GM04504 (cell line): ENCODE measurements at regions not wholly inside any gene's neighbourhood (a gene's known extent, or its start where the extent isn't known, plus 50 kb on each side); places are given as distances from the start of the nearest gene placed in this dataset.
A peak's percentile ranks its signal among the peaks of the same experiment; 100 is the strongest.
"Not testable (repeated sequence)": the region's sequence is repeated elsewhere in the genome, so short reads cannot be mapped to it uniquely, and the experiment has no call there.

ENCODE experiments used
- DNase-seq: peaks from one replicate; pipeline ENCODE4 v3.0.0-alpha.2; 2012; ENCODE audit warnings: low read depth

DNA sequence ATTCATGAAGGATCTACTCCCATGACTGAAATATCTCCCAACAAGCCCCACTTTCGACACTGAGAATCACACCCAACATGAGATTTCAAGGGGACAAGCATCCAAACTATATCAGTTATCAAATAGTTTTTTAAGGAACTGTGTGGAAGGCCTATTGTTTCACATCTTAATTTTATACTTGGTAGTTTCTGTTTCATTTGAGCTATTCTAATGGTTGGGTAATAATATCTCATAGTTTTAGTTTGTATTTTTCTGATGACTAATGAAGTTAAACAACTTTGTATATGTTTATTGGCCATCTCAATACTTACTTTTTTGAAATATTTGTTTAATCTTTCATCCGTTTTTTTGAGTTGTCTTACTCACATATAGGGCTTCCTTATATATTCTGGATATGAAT, 135.0 kb downstream of the SCG2 start:
- DNase-seq: no peak

DNA sequence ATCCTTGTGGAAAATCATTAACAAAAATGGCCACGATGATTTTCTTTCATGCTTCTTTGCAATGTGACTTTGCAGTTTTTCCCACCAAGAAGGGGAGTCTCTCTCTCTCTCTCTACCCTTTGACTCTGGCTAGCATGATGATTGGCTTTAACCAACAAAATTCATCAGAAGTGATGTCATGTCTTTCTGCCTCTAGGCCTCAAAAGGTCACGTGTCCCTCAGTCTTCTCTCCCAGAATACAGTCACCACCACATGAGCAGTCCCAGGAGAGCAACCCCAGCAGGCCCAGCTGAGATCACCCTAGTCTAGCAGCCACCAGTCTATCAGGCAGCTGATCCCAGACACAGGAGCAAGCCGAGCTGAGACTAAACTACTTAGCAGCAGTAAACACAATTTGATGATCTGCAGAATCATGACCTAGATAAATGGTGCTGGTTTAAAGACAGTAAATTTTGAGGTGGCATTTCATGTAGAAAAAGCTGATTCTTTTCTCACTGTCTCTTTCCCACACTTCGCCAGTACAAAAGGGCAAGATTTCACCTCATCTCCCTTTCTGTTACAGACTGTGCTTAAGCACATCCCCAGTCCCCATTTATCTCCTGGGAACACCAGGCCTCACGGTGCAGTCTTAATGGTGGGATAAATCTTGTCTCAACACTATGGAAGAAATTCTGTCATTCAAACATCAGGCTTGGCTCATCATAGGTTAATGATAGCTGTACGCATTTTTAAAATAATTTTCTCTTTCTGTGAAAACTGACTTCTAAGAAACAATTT, 132.7 kb downstream of the SCG2 start:
- DNase-seq: peak; percentile 77

DNA sequence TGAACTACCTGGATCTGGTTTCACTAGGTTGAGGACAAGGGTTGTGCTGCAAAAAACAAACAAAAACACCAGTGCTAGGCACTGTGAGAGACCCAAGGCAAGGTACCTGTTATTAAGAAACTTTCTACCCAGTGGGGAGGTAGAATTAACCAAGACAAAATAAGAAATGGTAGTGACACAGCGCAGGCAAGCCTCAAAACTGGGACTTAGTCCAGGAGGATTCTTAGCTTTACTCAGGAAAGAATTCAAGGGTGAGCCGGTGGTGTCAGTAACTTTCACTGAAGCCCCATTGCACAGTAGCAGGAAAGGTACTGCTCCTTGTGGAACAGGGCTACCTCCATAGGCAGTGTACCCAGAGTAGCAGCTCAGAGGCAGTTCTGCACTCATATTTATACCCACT, 131.6 kb downstream of the SCG2 start:
- no peak for DNase-seq

DNA sequence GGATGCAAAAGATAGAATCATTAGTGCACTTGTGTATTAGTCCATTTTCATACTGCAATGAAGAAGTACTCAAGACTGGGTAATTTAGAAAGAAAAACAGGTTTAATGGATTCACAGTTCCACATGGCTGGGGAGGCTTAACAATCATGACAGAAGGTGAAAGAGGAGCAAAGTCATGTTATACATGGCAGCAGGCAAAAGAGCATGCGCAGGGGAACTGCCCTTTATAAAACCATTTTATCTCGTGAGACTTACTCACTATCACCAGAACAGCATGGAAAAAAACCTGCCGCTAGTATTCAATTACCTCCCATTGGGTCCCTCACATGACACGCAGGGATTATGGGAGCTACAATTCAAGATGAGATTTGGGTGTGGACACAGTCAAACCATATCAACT, 129.4 kb downstream of the SCG2 start:
- no peak for DNase-seq

DNA sequence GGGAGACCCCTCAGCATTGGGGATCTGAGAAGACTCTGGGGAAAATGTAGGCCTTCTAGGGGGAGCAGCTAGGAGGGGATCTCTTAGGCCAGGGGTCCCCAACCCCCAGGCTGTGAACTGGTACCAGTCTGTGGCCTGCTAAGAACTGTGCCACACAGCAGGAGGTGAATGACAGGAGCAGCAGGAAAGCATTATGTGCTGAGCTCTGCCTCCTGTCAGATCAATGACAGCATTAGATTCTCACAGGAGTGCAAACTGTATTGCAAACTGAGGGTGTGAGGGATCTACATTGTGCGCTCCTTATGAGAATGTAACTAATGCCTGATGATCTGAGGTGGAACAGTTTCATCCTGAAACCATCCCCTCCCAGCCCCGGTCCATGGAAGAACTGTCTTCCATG, 127.3 kb downstream of the SCG2 start:
- DNase-seq: no peak

DNA sequence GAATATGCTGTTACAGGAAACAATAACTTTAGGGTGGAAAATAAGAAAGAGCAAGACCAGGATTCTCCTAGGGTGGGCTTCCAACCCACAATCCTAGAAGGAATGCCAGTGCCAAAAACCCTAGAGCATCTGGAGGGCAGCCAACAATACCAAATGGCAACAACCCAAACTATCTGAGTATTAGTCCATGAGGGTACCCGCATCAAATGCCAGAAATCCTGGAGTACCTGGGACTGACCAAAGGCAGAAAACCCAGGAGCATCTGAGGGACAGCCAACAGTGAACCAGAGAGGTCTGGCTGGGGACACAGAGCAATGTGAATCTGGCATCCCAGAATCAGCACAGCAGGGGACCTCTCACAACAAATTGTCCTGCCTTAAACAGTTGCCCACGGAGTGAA, 126.3 kb downstream of the SCG2 start:
- no peak for DNase-seq

DNA sequence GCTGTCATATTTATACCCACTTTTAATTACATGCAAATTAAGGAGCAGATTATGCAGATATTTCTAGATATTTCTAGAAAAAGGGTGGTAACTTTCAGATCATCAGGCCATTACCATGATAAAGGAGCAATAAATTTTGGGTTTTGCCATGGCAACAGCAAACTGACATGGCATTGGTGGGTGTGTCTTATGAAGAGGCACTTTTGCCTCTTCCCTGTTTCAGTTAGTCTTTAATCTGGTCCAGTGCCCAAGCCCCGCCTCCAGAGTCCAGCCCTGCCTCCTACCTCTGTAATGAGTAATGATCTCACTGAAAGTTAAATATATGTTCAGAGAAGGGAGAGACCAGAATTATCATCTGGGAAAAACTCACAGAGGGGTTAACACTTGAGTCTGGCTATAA, 124.8 kb downstream of the SCG2 start:
- no peak for DNase-seq

DNA sequence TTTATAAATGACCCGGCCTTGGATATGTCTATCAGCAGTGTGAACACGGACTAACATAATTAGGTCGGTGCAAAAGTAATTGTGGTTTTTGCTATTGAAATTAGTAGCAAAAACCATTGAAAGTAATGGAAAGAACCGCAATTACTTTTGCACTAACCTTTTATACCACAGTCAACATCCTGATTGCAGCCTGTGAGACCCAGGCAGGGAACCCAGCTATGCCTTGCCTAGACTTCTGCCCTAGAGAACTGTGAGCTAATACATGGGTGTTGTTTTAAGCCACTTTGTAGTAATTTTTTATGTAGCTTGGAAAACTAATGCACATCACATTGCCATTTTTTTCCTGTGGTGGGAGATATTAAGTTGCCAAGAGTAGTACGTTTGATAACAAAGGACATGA, 120.7 kb downstream of the SCG2 start:
- no peak for DNase-seq

DNA sequence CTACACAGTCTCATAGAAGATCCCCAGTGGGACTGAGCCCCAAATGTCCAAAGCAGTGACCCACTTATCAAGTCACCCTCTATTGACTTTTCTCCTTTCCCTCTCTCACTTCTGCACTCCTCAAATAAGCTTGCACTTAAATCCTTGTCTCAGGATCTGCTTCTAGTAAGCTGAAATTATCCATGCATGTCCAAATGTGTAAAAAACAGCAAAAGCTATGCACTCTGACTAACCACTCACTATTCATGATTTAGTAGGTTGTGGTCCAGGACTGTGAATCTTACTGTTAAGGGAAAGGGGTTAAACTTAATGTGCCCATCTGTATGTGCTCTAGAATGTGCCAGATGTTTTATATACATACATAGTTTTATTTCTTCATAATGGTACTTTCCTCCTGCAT, 115.4 kb downstream of the SCG2 start:
- no peak for DNase-seq

DNA sequence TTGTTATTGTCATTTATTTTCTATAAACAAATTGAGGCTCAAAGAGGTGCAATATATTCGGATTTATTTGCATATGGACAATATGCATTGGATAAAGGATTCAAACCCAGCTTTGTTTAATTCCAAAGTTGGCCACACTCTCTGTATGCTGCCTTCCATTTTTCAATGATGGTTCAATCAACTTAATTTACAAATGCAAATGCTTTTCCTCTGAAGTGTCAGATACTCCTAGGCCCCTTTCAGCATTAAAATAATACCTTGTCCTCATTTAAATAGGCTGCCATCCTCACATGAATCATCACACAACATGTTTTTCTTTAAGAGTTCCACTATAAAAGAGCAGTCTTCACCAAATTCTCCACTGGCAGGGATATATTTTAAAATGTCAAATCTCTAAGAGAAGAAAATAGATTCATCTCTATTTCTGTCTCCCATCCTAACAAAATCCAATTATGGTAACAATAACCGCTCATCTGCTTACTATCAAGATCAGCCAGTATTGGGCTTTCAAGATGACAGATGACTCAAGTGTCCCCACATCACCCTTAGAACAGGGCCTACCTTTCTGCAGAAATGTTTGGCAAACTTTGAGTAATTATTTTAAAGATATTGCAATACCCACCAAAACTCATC, 114.8 kb downstream of the SCG2 start:
- DNase-seq: no peak

DNA sequence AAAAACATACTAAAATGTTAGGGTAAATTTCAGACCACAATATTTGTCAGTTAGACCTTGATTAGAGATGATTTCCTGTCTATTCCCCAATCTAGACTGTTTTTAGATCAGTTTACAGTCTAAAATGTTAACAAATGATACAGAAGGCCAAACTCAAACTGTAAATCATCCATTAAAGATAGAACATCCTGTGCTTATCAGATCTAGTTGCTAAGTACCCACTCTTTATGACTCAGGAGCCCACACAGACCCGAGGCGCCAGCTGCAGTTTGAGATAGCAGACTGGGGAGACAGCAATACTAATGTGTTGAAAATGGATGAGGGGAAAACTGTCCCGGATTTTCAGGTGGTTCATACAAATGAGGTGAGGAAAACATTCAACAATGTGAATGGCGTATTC, 113.3 kb downstream of the SCG2 start:
- no peak for DNase-seq

DNA sequence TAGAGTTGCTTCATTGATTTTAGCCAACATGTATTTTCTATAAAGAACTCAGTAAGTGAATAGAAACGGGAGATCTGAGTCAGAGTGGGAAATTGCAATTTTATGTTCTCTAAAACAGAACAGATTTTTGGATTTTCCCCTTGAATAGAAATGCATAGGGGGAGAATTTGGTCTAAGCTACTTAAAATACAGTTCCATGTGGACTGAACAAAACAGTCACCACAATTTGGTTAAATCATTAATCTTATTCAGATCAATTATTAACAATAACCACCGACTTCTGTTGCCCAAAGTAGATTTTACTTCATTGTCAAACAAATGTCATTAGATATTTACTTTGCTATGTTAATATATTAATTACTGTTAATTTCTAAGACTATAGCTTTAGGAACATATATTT, 107.7 kb downstream of the SCG2 start:
- no peak for DNase-seq

DNA sequence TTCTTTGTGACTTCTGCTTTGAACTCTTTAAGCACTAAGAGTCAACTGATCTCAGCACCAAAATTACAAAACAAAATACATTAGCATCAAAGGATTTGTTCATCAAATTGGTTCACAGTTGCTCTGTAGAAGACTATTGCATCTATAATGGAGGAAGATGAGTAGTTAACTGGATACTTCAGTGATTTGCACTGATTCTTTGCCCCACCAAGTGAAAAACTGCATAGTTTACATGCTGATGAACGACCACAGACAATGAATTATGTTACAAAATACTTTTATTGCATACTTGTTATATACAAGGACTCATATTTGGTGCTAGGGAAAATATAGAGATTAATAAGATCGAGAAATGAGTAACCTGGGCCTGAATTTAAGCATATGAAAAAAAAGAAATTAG, 107.2 kb downstream of the SCG2 start:
- peak; percentile 17 for DNase-seq

DNA sequence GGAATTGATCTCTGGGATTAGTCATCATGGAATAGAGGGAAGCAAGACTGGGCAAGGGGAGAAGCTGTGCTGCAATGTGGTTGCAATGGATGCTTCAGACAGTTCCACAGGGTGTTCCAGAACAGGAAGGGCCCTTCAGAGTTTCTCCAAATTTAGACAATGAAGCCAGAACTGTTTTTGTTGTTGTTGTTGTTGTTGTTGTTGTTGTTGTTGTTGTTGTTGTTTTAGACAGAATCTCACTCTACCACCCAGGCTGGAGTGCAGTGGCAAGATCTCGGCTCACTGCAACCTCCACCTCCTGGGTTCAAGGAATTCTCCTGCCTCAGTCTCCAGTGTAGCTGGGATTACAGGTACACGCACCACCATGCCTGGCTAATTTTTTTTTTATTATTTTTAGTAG, 105.3 kb downstream of the SCG2 start:
- DNase-seq: not testable (repeated sequence)

DNA sequence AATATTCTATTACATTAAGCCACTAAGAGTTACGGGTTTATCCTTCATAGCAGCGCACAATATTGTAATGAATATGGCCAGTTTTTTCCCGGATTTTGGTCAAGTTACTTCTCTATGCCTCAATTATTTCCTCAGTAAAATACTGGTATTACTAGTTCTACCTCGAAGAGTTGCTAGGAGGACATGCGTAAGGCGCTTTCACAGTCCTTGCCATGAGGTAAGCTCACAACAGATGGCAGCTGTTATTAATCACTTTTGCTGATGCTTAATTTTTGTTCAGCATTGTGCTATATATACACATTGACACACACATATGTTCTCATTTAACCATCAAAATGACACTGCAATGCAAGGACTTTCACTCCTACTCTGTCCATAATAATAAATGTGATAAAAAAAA, 101.5 kb downstream of the SCG2 start:
- DNase-seq: no peak

DNA sequence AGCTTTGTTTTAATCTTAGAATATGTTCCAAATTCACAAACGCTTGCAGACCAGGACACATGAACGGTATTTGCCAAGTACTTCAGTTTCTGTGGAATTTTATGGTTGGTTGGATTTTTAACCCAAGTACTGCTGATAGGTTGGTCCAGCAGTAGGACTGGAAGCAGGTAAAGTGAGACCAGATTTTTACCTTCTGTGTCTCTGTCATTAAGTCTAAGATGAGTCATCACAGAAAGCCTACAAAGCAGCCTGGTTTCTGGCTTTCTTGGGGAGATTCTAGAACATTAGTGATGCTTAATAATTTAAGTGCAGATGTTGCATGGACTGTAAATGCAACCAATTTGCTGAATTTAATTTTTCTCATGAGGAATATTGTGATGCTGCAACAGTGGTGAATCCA, 100.5 kb downstream of the SCG2 start:
- DNase-seq: no peak

DNA sequence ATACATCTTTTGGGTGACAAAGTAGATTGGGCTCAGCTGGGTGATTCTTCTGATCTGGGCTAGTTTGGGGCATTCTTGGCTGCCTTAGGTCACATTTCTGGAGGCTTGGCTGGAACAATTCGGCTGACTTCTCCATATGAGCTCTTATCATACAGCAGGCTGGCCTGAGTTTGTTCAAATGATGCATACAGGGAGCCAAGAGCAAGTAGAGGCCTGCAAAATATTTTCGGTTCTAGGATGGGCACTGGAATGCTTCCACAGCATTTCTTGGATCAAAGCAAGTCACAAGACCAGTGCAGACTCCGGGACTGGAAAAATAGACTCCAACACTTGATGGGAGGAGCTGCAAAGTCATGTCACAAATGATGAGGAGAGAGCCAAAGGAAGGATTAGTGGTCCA, 98.4 kb downstream of the SCG2 start:
- DNase-seq: no peak

DNA sequence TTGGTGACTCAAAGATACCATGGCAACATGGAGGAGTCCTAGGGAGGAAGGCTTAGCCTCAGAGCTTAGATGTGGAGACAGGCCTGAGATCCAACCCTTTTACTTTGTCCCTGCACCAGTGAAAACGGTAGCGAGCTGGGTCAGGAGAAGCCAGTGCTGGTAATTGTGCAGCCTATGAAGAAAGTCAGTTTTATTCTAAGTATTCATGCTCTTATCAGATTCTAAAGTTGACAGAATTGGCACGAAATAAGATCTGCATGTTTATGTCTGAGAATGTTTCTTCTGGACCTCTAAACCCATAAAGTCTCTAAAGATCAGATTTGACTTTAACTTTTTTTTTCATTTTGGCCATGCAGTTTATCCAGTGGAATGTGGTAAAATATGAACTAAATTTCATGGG, 93.8 kb downstream of the SCG2 start:
- DNase-seq: no peak

DNA sequence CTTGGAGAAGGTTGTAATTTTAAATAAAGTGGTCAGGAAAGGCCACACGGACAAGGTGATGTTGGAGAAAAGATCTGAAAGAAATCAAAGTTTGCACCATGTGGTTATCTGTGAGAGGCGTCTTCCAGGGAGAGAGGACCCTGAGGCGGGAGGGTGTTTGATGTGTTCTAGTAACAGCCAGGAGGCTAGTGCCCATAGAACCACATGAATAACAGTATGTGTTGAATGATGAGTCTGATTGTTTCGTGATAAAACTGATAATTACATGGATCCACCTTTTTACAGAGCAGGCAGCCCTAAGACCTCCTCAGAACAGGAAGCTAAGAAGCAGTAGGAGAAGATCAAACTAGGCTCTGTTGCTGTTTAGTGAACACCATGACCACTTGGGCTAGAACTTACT, 91.4 kb downstream of the SCG2 start:
- no peak for DNase-seq

DNA sequence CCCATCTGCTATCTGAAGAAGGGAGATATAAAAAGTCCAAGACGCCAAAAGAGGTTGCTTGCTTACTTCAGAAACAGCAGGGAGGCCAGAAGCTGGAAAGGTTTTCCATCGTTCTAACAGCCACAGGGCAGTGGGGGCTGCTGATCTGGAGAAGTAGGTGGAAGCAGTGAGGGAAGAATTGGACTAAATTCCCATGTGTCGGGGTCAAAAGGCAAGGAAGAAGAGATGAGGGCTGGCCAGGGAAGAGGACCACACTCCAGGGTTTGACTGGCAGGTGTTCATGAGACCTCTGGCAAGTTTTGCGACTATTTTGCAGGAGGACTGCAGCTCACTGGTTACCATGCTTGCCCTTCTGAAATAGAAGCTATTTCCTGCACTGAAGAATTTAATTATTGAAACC, 91.0 kb downstream of the SCG2 start:
- DNase-seq: no peak

DNA sequence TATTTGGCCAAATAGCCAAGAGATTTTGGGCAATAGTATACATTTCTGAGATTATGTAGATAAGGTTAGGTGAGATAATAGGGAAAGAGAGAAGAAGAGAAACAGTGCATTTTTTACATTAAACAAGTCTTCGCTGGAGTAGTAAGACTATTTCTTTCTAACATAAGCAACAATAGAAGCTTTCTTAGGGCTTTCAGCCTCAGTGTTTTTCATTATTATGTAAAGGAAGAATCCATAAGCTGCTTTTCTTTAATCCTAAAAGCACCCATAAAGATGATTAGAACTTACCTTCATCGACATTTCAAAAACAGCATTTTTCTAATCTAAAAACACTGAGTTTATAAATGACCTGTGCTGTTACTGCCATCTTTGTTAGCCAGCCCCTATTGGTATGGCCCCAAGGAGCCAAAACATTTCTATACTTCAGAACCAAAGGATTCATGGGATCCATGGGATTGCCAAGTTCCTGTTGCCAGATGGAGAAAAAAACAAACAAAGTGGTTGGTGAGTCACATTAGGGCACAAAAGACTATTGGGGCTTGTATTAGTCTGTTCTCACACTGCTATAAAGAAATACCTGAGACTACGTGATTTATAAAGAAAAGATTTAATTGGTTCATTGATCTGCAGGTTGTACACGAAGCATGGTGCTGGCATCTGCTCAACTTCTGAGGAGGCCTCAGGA, 88.2 kb downstream of the SCG2 start:
- no peak for DNase-seq

DNA sequence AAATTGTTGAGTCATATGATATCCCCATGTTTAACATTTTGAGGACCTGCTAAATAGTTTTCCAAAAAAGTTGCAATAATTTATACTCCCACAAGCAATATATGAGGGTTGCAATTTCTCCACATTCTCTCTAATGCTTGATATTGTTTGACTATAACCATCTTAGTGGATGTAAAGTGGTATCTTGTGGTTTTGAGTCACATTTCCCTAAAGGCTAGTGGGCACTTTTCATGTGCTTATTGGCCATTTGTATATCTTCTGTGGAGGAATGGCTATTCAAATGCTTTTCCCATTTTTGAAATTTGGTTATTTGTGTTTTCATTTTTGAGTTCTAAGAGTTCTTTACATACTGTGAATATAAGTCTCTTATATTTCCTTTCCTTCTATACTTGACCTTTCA, 82.7 kb downstream of the SCG2 start:
- DNase-seq: no peak

DNA sequence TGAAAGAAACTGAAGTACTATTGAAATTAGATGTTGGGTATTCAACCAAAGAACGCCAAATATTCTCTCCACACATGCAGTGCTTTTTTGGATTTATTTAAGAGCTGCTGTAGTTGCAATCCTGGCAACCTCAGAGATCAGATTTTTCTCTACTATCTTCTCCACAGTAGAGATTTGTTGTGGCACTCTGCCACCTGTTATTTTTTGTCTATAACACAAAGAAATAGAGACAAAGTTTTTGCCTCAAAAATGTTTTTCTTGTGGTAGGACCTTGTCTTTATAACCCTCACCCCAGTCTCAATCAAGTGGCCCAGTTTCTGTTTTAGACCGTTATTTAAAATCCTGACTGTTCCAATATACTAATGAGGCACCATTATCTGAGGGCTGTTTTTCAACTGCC, 79.4 kb downstream of the SCG2 start:
- no peak for DNase-seq
